ENCODE measurements at regions not wholly inside any gene's neighbourhood (a gene's known extent, or its start where the extent isn't known, plus 50 kb on each side); places are given as distances from the start of the nearest gene placed in this dataset.

DNA sequence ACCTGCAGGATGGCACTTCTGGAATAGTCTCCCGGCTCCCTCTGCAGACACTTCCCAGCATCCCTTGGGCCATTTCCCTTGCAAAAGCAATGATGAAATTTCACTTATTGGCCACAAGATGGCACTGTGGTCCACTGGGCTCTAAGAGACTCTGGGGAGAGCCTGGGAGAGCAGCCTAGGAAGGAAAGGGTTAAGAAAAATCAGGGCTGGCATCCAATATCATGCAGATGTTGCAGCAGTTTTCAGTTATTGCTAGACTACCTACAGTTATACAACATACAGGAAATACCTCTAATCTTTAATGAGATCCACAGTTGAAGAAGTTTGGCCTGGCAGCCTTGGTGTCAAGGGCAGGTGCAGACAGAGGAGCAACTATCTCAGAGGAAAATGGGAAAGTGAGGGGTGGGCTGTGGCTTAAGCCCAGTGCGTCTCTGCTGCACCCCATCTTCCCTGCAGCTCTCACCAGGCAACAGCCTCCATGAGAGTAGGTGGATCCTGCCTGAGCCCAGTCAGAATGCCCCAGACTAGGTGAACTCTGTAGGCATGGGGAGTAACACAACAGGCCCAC is 100.2 kb upstream of the PRSS58 start:
- TF ChIP-seq ZNF274 (IDR thresholded peaks at IDR 0.05; ENCODE audit: low read depth, low read length) (no peak), YY1 (IDR thresholded peaks at IDR 0.05; ENCODE audit: insufficient read depth, insufficient read length) (no peak), SUZ12 (IDR thresholded peaks at IDR 0.05; ENCODE audit: extremely low read depth, insufficient read depth, insufficient read length) (no peak)

DNA sequence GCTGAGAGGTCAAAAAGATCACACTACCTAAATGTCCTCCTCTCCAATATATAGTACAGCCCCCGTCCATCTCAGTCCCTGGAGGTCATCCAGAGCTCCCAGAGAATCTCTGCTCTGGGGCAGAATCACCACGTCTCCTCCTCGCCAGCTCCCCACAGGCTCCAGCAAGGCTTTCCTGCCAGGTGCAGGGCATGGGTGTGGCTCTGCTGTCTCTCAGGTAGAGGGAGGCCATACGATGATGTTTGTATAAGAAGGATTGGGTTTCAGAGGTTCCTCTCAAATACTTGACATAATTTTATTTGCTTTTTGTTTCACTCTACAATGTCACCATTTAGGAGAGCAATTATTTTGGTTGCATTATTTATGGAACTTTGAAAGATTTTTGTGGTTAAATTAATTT is 98.3 kb upstream of the PRSS58 start:
- TF ChIP-seq YY1 (IDR thresholded peaks at IDR 0.05; ENCODE audit: insufficient read depth, insufficient read length) = no peak
- TF ChIP-seq SUZ12 (IDR thresholded peaks at IDR 0.05; ENCODE audit: extremely low read depth, insufficient read depth, insufficient read length) = no peak
- no peak for TF ChIP-seq ZNF274 (IDR thresholded peaks at IDR 0.05; ENCODE audit: low read depth, low read length)
- Histone ChIP-seq H3K36me3 (ENCODE audit: insufficient read depth, insufficient read length, low read length) (no peaks in the 10 kb centered on the region), H3K27me3 (ENCODE audit: insufficient read depth, insufficient read length) (no peaks in the 10 kb centered on the region), H3K4me3 (ENCODE audit: insufficient read length, low read depth) (no peak overlapping the region), H3K4me1 (ENCODE audit: insufficient read depth, insufficient read length) (no peaks in the 10 kb centered on the region), H3K9me3 (ENCODE audit: insufficient read depth, low read length) (no peaks in the 10 kb centered on the region), H3K9ac (ENCODE audit: insufficient read length, low read depth) (no peak overlapping the region)
- DNase-seq (ENCODE audit: low read depth, low spot score) = no peak

More for the DNA sequence above, 100.2 kb upstream of the PRSS58 start:
- Histone ChIP-seq H3K4me3 (ENCODE audit: insufficient read length, low read depth) (no peak overlapping the region), H3K36me3 (ENCODE audit: insufficient read depth, insufficient read length, low read length) (no peaks in the 10 kb centered on the region), H3K9me3 (ENCODE audit: insufficient read depth, low read length) (no peaks in the 10 kb centered on the region), H3K27me3 (ENCODE audit: insufficient read depth, insufficient read length) (no peaks in the 10 kb centered on the region), H3K9ac (ENCODE audit: insufficient read length, low read depth) (no peak overlapping the region), H3K4me1 (ENCODE audit: insufficient read depth, insufficient read length) (no peaks in the 10 kb centered on the region)
- peak; percentile 81 for DNase-seq (ENCODE audit: low read depth, low spot score)

DNA sequence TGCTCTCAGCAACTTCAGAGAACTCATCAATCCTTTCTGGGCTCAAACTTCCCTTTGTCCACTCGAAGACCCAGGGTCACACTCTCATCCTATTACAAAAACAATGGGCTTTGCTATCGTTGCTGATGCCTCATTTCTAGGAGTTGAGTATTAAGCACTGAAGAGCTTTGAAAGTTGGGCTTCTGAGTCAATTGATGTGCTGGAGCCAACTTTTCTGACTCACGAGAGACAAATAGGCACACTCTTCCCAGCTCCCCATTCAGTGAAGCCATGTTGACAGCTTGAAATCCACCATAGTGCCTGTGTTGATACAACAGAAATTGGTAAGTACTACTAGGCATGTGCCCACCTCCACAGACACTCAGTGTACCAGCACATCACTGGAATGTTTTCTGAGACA is 97.5 kb upstream of the PRSS58 start:
- H3K36me3 ChIP-seq (ENCODE audit: insufficient read depth, insufficient read length, low read length) = no peaks in the 10 kb centered on the region
- no peaks in the 10 kb centered on the region for H3K9me3 ChIP-seq (ENCODE audit: insufficient read depth, low read length)
- no peaks in the 10 kb centered on the region for H3K4me1 ChIP-seq (ENCODE audit: insufficient read depth, insufficient read length)
- no peak overlapping the region for H3K4me3 ChIP-seq (ENCODE audit: insufficient read length, low read depth)
- H3K9ac ChIP-seq (ENCODE audit: insufficient read length, low read depth) = no peak overlapping the region
- no peak for TF ChIP-seq ZNF274 (IDR thresholded peaks at IDR 0.05; ENCODE audit: low read depth, low read length)
- no peak for TF ChIP-seq YY1 (IDR thresholded peaks at IDR 0.05; ENCODE audit: insufficient read depth, insufficient read length)
- no peak for TF ChIP-seq SUZ12 (IDR thresholded peaks at IDR 0.05; ENCODE audit: extremely low read depth, insufficient read depth, insufficient read length)
- no peaks in the 10 kb centered on the region for H3K27me3 ChIP-seq (ENCODE audit: insufficient read depth, insufficient read length)
- DNase-seq (ENCODE audit: low read depth, low spot score) = no peak

DNA sequence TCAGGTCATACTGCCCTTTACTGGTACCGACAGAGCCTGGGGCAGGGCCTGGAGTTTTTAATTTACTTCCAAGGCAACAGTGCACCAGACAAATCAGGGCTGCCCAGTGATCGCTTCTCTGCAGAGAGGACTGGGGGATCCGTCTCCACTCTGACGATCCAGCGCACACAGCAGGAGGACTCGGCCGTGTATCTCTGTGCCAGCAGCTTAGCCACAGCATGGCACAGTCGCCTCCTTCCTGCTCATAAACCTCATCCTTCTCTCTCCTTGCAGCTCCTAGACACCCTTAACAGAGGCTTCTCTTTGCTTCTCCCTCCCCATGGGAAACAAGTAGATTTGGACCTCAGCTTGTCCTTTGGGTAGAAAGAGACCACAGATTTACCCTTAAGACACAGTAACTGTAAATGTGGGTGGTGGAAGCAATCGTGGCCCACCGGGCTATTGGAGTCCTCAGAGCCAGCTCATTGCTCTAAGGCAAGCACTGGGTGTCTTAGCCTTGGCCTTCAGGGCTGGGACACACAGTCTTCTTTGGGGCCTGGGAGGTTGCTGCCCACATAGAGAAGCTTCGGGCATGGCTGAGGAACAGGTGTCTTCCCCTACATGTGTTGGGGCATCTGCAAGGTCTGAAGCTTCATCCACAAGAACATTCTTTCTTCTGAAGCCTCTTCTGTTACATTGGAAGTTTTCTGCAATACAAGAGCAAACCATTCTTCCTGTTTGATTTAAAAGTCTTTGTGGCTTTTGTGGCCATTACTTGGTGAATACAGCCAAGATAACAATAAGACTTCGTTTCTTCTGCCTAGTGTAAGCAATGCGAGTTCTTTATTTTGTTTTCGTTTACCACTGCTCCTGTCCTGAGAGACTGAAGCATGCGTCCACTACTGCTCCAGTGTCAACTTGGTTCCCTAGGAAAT is 95.5 kb upstream of the PRSS58 start:
- H3K27me3 ChIP-seq (ENCODE audit: insufficient read depth, insufficient read length) = no peaks in the 10 kb centered on the region

DNA sequence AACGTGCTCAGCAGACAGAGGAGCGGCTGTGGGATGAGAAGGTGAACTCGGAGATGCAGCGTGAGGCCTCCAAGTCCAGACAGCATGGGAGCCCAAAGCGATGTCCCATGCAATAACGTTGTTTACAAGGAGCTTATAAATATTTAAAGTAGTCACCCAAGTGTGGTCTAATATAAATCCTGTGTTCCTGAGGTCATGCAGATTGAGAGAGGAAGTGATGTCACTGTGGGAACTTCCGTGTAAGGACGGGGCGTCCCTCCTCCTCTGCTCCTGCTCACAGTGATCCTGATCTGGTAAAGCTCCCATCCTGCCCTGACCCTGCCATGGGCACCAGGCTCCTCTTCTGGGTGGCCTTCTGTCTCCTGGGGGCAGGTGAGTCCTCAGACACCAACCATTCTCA is 94.7 kb upstream of the PRSS58 start:
- no peaks in the 10 kb centered on the region for H3K36me3 ChIP-seq (ENCODE audit: insufficient read depth, insufficient read length, low read length)
- DNase-seq (ENCODE audit: low read depth, low spot score) = no peak
- H3K4me1 ChIP-seq (ENCODE audit: insufficient read depth, insufficient read length) = no peaks in the 10 kb centered on the region
- TF ChIP-seq ZNF274 (IDR thresholded peaks at IDR 0.05; ENCODE audit: low read depth, low read length) (no peak), YY1 (IDR thresholded peaks at IDR 0.05; ENCODE audit: insufficient read depth, insufficient read length) (no peak), SUZ12 (IDR thresholded peaks at IDR 0.05; ENCODE audit: extremely low read depth, insufficient read depth, insufficient read length) (no peak)
- no peak overlapping the region for H3K4me3 ChIP-seq (ENCODE audit: insufficient read length, low read depth)
- H3K27me3 ChIP-seq (ENCODE audit: insufficient read depth, insufficient read length) = no peaks in the 10 kb centered on the region
- H3K9me3 ChIP-seq (ENCODE audit: insufficient read depth, low read length) = no peaks in the 10 kb centered on the region
- no peak overlapping the region for H3K9ac ChIP-seq (ENCODE audit: insufficient read length, low read depth)

More for the DNA sequence above, 95.5 kb upstream of the PRSS58 start:
- TF ChIP-seq SUZ12 (IDR thresholded peaks at IDR 0.05; ENCODE audit: extremely low read depth, insufficient read depth, insufficient read length) (no peak), YY1 (IDR thresholded peaks at IDR 0.05; ENCODE audit: insufficient read depth, insufficient read length) (no peak), ZNF274 (IDR thresholded peaks at IDR 0.05; ENCODE audit: low read depth, low read length) (no peak)
- no peaks in the 10 kb centered on the region for H3K36me3 ChIP-seq (ENCODE audit: insufficient read depth, insufficient read length, low read length)
- no peaks in the 10 kb centered on the region for H3K4me1 ChIP-seq (ENCODE audit: insufficient read depth, insufficient read length)
- DNase-seq (ENCODE audit: low read depth, low spot score) = no peak
- H3K9ac ChIP-seq (ENCODE audit: insufficient read length, low read depth) = no peak overlapping the region
- no peak overlapping the region for H3K4me3 ChIP-seq (ENCODE audit: insufficient read length, low read depth)
- no peaks in the 10 kb centered on the region for H3K9me3 ChIP-seq (ENCODE audit: insufficient read depth, low read length)

DNA sequence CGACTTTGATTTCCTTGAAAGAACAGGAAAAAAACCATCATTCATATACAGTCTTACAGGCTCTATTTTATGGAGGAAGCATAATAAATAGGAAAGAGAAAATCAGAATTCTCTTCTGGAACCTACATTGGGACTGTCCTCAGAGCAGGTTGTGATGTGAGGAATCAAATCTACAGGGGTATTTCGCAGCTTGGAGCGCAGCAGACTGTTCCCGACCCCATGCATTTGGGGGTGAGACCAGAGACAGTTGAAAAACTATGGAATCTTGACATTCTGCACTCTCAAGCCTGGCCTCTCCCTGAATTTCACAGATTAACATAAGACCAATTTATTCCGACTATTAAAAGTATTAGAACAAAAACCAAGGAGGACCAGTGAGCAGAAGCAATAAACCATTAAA is 93.3 kb upstream of the PRSS58 start:
- DNase-seq (ENCODE audit: low read depth, low spot score) = no peak
- no peaks in the 10 kb centered on the region for H3K9me3 ChIP-seq (ENCODE audit: insufficient read depth, low read length)
- TF ChIP-seq YY1 (IDR thresholded peaks at IDR 0.05; ENCODE audit: insufficient read depth, insufficient read length) = no peak
- H3K4me1 ChIP-seq (ENCODE audit: insufficient read depth, insufficient read length) = no peaks in the 10 kb centered on the region
- no peaks in the 10 kb centered on the region for H3K27me3 ChIP-seq (ENCODE audit: insufficient read depth, insufficient read length)
- H3K4me3 ChIP-seq (ENCODE audit: insufficient read length, low read depth) = no peak overlapping the region
- H3K36me3 ChIP-seq (ENCODE audit: insufficient read depth, insufficient read length, low read length) = no peaks in the 10 kb centered on the region
- no peak overlapping the region for H3K9ac ChIP-seq (ENCODE audit: insufficient read length, low read depth)

DNA sequence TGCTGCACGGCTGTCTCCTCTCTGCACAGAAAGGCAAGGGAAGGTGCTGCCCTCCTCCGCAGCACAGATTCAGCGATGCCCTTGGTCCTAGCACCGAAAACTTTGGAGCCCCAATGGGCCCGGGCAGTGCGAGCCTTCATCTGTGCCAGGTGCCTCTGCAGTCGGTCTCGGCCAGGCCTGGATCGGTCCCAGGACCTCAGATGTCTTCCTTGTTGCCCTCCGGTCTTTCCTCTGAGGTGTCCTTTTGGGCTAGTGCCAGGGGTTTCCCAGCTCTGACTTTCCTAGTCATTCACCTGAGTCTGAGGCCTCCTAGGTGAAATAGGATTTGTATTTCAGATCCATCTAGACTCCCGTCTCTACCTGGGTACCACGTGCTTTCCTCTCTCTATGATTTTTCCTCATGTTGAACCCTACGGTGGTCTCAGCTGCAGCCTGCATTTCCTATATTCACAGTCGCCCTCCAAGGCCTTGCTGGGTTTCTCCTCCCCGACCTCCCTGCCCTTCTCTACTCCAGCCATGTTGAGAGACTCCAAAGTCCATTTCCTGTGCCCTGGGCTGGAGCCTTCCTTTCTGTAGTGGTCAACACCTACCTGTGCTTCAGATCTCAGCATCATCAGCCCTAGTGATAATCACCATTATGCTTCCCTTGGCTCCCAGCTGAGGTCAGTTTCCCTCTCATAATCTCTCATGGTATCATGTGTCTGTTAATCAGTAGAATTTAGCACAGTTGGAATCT is 92.0 kb upstream of the PRSS58 start:
- DNase-seq (ENCODE audit: low read depth, low spot score) = no peak
- Histone ChIP-seq H3K4me1 (ENCODE audit: insufficient read depth, insufficient read length) (no peaks in the 10 kb centered on the region), H3K27me3 (ENCODE audit: insufficient read depth, insufficient read length) (no peaks in the 10 kb centered on the region), H3K36me3 (ENCODE audit: insufficient read depth, insufficient read length, low read length) (no peaks in the 10 kb centered on the region), H3K4me3 (ENCODE audit: insufficient read length, low read depth) (no peak overlapping the region), H3K9me3 (ENCODE audit: insufficient read depth, low read length) (no peaks in the 10 kb centered on the region), H3K9ac (ENCODE audit: insufficient read length, low read depth) (no peak overlapping the region)
- TF ChIP-seq SUZ12 (IDR thresholded peaks at IDR 0.05; ENCODE audit: extremely low read depth, insufficient read depth, insufficient read length) (no peak), YY1 (IDR thresholded peaks at IDR 0.05; ENCODE audit: insufficient read depth, insufficient read length) (no peak), ZNF274 (IDR thresholded peaks at IDR 0.05; ENCODE audit: low read depth, low read length) (no peak)
